ENCODE measurements at regions not wholly inside any gene's neighbourhood (a gene's known extent, or its start where the extent isn't known, plus 50 kb on each side); places are given as distances from the start of the nearest gene placed in this dataset.

GRCh38 chr7:46283852-46284251 lies 362.8 kb upstream of the IGFBP3 start:
- Mint-ChIP-seq H3K27me3 (ENCODE audit: insufficient read depth, unreplicated experiment) (no peaks in the 10 kb centered on the region), H3K4me1 (ENCODE audit: insufficient read depth, unreplicated experiment) (peaks cover 9% of the 10 kb centered on the region), H3K36me3 (ENCODE audit: insufficient read depth, unreplicated experiment) (no peaks in the 10 kb centered on the region), H3K4me3 (ENCODE audit: unreplicated experiment) (no peak overlapping the region), H3K9me3 (ENCODE audit: unreplicated experiment) (no peaks in the 10 kb centered on the region), H3K27ac (ENCODE audit: low read depth, unreplicated experiment) (no peak overlapping the region)
- DNase-seq (ENCODE audit: unreplicated experiment) = no peak
- ChIA-PET CTCF (interaction anchor here (1.0 kb wide), 1 partner anchor 20 kb away, joined by 3 read pairs; no protein-coding TSS in a partner anchor), POLR2A (no interaction called here)
- intact Hi-C loops (cut with micrococcal nuclease) = no loop called here
- no peak for TF ChIP-seq CTCF (IDR thresholded peaks at IDR 0.05; ENCODE audit: unreplicated experiment)
- no TSS peak for BruUV-seq (replicated peaks)

- TF ChIP-seq CTCF (IDR thresholded peaks at IDR 0.05; ENCODE audit: unreplicated experiment) = no peak
- Mint-ChIP-seq H3K36me3 (ENCODE audit: insufficient read depth, unreplicated experiment) (no peaks in the 10 kb centered on the region), H3K4me1 (ENCODE audit: insufficient read depth, unreplicated experiment) (peaks cover 9% of the 10 kb centered on the region), H3K27ac (ENCODE audit: low read depth, unreplicated experiment) (no peak overlapping the region), H3K4me3 (ENCODE audit: unreplicated experiment) (no peak overlapping the region), H3K27me3 (ENCODE audit: insufficient read depth, unreplicated experiment) (no peaks in the 10 kb centered on the region), H3K9me3 (ENCODE audit: unreplicated experiment) (no peaks in the 10 kb centered on the region)
- DNase-seq (ENCODE audit: unreplicated experiment) = no peak
- POLR2A ChIA-PET = no interaction called here
- intact Hi-C loops (cut with micrococcal nuclease) = no loop called here
- CTCF ChIA-PET = no interaction called here
- no TSS peak for BruUV-seq (replicated peaks)
These were observed 361.1 kb upstream of the IGFBP3 start for GRCh38 chr7:46282155-46282554.

- no peaks in the 10 kb centered on the region for H3K4me1 Mint-ChIP-seq (ENCODE audit: insufficient read depth, unreplicated experiment)
- no peaks in the 10 kb centered on the region for H3K9me3 Mint-ChIP-seq (ENCODE audit: unreplicated experiment)
- CTCF ChIA-PET = no interaction called here
- BruUV-seq (replicated peaks) = no TSS peak
- no peak for DNase-seq (ENCODE audit: unreplicated experiment)
- TF ChIP-seq CTCF (IDR thresholded peaks at IDR 0.05; ENCODE audit: unreplicated experiment) = no peak
- no peak overlapping the region for H3K27ac Mint-ChIP-seq (ENCODE audit: low read depth, unreplicated experiment)
- H3K27me3 Mint-ChIP-seq (ENCODE audit: insufficient read depth, unreplicated experiment) = no peaks in the 10 kb centered on the region
- H3K4me3 Mint-ChIP-seq (ENCODE audit: unreplicated experiment) = no peak overlapping the region
- intact Hi-C loops (cut with micrococcal nuclease) = no loop called here
- POLR2A ChIA-PET = interaction anchor here (0.7 to 1.3 kb wide), 3 partner anchors 9 to 127 kb away, joined by 3 to 5 read pairs (median 3); no protein-coding TSS in a partner anchor
- no peaks in the 10 kb centered on the region for H3K36me3 Mint-ChIP-seq (ENCODE audit: insufficient read depth, unreplicated experiment)
These were observed 360.0 kb upstream of the IGFBP3 start for GRCh38 chr7:46281071-46281470.

- intact Hi-C loops (cut with micrococcal nuclease) = no loop called here
- Mint-ChIP-seq H3K9me3 (ENCODE audit: unreplicated experiment) (no peaks in the 10 kb centered on the region), H3K27me3 (ENCODE audit: insufficient read depth, unreplicated experiment) (no peaks in the 10 kb centered on the region), H3K36me3 (ENCODE audit: insufficient read depth, unreplicated experiment) (no peaks in the 10 kb centered on the region), H3K27ac (ENCODE audit: low read depth, unreplicated experiment) (no peak overlapping the region), H3K4me3 (ENCODE audit: unreplicated experiment) (no peak overlapping the region), H3K4me1 (ENCODE audit: insufficient read depth, unreplicated experiment) (no peaks in the 10 kb centered on the region)
- no peak for DNase-seq (ENCODE audit: unreplicated experiment)
- POLR2A ChIA-PET = no interaction called here
- no peak for TF ChIP-seq CTCF (IDR thresholded peaks at IDR 0.05; ENCODE audit: unreplicated experiment)
- CTCF ChIA-PET = interaction anchor here (0.6 kb wide), 1 partner anchor 140 kb away, joined by 3 read pairs; no protein-coding TSS in a partner anchor
- BruUV-seq (replicated peaks) = no TSS peak
These were observed 358.2 kb upstream of the IGFBP3 start for GRCh38 chr7:46279290-46279689.
